HG02943 (cell line): ENCODE measurements at regions not wholly inside any gene's neighbourhood (a gene's known extent, or its start where the extent isn't known, plus 50 kb on each side); places are given as distances from the start of the nearest gene placed in this dataset.
"Not testable (repeated sequence)": the region's sequence is repeated elsewhere in the genome, so short reads cannot be mapped to it uniquely, and the experiment has no call there.

ENCODE experiments used
- ATAC-seq: cut with Tn5 transposase; IDR thresholded peaks from one replicate; pipeline ENCODE4 v1.9.1; 2021; ENCODE audit warnings: mild to moderate bottlenecking, low read depth, moderate library complexity; ENCODE audit not compliant: unreplicated experiment

DNA sequence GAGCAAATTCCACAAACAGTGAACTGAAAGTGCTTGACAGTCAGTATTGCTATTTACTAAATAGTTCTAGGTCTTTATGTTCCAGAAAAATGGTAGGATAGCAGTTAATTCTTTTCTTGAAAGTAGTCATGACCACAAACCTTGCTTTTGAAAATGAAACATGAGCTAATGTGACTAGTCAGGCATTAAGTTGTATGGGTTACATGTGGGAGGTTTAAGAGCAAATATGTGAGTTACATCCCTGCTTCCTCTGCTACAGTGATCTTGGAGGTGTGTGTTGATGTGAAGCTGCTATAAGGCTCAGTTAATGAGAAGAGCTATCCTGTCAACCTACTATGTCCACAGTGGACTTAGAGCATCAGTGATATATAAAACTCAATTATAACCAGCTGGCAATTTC is 741.6 kb downstream of the FSCB start:
- no peak for ATAC-seq

DNA sequence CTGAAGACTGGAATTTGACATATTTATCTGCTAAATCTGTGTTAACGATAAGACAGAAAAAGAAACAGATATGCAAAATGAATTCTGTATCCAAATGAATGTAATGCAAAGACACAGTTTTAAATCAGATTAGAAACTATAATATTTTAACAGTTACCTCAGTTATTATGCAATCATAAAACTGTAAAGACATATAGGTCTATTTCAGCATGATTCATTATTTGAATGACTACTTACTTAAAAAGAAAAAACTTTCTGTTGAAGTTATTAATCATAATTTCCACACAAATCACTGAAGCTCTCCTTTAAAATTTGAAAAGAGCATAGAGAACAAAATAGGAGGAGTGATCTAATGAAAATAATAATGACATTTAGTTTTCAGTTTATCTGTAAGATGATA is 742.6 kb downstream of the FSCB start:
- ATAC-seq = no peak

DNA sequence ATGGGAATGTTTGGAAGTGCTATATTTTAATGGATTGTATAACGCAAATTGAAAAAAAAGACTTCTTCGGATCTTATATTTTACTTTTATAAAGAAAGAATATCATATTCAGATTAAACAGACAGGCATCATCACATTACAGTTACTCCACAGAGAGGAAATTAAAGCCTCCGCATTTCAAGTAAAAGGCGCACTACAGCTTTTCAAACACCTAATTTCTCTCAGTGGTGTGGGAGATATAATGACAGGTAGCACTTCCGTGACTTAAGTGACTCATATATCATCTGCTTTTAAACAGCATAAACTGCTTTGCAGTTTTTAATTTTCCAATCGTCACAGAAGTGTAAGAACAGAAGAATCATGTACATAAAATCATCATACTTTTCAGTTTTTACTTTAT is 751.4 kb downstream of the FSCB start:
- ATAC-seq = no peak

DNA sequence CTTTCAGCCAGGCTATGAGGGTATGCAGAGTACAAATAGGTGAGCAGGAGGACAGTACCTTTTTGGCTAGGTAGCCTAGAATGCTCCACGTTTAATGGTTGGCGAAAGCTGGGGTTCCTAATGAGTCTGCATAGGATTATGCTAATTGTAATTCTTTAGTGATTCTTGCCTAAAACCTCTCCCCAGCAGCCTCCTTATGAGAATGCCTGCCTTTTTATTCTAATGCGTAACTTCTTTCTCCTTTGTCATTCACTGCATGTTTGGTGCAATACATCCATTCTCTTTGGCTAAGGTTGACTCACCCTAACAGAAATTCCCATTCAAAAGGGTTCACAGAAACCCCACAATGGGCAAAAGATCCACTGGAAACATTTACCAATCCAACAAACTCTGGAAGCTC is 752.2 kb downstream of the FSCB start:
- ATAC-seq = no peak

DNA sequence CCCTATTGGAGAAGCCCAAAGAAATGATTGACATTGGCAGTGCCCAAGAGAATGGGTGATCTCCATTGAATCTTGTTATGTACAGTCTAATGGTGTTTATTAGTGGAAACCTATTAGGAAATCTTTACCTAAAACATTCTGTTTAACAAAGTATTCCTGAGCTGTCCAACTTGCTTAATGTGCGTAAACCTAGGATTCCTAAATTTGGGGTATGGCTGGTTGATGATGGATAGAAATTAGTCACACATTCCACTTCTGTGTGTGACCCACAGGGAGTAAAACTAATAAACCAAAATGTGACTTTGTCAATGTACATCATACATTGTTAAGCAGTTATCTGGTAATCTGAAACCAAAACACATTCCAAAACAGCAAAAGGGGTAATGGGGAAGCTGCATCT is 761.3 kb downstream of the FSCB start:
- ATAC-seq = no peak

DNA sequence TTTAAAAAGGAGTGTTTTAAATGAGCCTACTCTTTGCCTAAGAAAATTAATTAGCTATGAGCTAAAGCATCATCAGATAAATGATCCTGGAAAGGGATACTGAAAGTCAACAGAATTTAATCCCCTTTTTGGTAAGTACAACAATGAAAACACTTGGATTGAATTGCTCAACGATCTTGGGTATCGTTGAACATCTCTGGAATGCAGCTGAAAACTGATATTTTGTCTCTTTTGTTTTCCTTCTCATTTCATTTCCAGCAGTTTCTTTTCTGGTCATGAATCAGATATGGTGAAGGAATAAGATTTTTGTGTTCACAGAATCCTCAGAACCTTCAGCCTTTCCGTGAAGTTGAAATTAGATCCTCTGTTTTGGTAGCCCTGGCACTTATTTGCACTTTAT is 771.2 kb downstream of the FSCB start:
- ATAC-seq = no peak

DNA sequence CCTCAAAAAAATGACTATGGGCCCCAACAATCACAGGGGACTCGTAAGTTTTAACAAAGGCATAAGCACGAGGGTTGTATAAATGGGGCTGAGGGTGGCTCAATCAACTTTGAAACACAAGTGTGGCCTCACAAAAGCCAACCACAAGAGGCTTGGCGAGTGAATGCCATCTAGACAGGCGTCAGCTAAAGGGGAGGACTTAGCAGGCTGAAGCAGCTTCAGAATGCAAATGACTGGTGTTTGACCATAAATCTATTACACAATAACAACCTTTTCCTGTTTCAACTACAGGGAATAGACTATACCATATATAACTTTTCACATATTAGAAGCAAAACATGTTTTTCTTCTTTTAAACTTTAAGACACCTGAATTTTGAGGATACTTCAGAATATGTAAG is 777.9 kb downstream of the FSCB start:
- ATAC-seq = no peak

DNA sequence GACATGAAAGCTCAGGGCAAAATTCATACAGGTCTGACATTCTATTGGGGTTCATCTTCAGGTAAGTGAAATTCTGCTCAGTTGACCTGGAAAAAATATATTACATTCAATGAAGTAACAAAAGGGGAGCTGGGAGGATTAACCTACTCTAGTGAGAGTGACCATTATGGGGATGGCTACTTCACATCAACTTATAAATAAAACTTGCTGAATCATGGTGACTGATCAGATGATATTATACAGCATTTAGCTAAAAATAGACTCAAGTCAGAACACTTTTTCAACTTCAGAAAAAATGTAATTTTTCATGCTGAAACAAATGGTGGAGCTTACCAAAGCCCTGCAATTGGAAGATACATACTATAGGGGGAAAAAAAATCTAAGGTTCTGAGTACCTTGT is 800.2 kb downstream of the FSCB start:
- no peak for ATAC-seq

DNA sequence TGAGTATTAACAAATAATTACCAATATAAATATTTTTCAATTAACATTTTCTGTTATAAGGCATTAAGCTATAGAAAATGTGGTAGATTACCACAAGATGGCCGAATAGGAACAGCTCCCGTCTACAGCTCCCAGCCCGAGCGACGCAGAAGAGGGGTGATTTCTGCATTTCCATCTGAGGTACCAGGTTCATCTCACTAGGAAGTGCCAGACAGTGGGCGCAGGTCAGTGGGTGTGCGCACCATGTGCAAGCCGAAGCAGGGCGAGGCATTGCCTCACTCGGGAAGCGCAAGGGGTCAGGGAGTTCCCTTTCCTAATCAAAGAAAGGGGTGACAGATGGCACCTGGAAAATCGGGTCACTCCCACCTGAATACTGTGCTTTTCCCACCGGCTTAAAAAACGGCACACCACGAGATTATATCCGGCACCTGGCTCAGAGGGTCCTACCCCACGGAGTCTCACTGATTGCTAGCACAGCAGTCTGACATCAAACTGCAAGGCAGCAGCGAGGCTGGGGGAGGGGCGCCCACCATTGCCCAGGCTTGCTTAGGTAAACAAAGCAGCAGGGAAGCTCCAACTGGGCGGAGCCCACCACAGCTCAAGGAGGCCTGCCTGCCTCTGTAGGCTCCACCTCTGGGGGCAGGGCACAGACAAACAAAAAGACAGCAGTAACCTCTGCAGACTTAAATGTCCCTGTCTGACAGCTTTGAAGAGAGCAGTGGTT is 808.4 kb downstream of the FSCB start:
- ATAC-seq = not testable (repeated sequence)

DNA sequence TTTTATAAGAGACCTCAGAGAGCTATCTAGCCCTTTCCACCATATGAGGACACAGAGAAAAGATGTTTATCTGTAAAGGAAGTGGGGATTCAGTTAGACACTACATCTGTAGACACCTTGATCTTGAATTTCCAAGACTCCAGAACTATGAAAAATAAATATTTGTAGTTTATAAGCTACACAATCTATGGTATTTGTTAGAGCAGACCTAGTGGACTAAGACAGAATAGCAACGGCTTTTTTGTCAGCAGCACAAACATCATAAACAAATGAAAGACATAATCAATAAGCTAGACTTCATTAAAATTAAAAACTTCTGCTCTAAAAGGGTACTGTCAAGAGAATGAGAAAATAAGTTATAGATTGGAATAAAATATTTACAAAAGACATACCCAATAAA is 810.1 kb downstream of the FSCB start:
- no peak for ATAC-seq

DNA sequence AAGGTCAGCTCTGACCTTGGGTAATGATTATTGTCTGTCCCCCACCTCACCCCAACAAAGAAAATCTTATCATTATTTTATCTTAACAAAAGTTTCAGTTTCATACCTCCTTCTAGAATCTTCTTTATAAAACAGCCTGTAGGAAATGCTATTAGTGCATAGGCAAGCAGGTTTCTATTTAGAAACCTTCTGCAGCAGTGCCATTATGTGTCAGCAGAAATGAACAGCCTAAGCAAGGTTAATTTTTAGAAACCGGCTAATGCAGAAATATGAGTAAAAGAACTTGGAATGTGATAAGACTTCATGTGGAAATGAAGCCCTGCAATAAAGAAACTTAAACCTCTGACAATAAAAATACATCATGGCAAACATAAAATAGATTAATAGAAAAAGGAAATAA is 814.4 kb downstream of the FSCB start:
- no peak for ATAC-seq

DNA sequence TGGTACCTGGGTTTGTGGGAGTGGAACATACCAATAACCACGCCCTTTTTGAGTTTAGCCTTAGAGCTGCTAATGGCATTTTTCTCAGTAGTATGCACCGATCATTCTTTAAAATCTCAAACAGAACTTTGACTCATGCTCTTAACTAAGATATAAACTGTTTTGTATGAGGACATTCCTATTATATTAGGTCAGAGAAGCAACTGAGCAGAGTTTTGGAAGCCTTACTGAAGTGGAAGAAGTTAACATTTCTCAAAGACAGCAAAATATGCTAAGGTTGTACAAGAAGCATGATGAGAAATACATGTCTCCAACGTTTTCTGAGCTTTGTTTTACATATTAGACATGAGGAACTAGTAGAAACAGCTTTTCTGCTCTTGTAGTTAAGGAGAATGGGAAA is 819.2 kb downstream of the FSCB start:
- no peak for ATAC-seq

DNA sequence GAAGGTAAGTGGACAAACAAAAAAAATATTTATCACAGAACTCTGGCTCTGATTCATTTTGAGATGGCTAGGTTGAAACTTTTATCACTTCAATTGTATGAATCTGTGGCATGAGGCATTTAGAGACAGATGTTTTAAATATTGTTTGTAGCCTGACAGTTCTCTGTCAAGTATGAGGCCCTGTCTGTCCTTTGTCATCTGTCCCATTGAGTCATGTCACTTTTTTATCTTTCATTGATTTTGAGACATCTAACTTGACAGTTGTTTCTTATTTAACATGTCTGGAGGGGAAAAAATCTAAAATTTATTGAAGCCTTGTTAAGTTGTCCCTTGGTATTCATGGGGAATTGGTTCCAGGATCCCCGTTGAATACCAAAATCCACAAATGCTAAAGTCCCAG is 829.5 kb downstream of the FSCB start:
- no peak for ATAC-seq

DNA sequence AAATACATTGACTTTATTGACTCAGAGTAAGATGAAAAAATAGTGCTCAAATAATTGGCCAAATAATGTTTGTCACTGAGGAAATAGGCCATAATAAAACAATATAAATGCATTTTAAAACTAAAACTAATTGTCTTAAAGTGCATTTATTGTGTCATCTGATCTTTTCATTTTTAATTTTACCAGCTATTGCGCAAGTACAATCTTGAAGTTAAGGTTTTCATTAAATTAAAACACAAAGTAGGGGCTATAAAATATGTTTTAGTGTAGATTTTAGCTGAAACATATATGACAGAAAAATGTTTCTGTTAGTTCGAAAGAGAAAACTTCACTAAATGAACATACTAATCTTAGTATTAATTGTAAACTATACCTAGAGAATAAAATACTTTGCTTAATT is 832.8 kb downstream of the FSCB start:
- no peak for ATAC-seq

DNA sequence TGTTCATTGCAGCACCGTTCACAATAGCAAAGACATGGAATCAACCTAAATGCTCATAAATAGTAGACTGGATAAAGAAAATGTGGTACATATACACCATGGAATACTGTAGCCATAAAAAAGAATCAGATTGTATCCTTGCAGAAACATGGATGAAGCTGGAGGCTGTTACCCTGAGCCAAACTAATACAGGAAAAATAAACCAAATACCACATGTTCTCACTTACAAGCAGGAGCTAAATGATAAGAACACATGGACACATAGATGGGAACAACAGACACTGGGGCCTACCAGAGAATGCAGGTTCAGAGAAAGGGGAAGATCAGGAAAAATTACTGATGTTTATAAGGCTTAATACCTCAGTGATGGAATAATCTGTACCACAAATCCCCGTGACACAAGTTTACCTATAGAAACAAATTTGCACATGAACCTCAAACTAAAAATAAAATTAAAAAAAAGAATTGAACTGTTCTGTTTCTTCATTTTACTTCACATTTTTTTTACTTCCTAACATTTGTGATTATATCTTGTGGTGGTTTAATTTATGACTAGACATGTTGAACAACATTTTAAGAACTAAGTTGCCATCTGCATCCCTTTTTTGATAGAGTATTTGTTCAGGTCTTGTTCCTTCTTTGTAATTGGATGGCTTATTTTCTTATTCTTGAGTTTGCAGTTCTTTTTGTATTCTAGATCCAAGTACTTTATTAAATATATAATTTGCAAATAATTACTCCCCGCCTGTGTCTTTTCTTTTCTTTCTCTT is 835.2 kb downstream of the FSCB start:
- ATAC-seq = no peak

DNA sequence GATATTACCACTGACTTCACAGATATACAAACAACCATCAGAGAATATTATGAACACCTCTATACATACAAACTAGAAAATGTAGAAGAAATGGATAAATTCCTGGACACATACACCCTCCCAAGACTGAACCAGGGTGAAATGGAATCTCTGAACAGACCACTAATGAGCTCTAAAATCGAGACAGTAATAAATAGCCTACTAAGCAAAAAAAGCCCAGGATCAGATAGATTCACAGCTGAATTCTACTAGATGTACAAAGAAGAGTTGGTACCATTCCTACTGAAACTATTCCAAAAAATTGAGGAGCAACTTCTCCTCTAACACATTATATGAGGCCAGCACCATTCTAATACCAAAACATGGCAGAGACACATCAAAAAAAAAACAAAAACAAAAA is 837.7 kb downstream of the FSCB start:
- no peak for ATAC-seq

DNA sequence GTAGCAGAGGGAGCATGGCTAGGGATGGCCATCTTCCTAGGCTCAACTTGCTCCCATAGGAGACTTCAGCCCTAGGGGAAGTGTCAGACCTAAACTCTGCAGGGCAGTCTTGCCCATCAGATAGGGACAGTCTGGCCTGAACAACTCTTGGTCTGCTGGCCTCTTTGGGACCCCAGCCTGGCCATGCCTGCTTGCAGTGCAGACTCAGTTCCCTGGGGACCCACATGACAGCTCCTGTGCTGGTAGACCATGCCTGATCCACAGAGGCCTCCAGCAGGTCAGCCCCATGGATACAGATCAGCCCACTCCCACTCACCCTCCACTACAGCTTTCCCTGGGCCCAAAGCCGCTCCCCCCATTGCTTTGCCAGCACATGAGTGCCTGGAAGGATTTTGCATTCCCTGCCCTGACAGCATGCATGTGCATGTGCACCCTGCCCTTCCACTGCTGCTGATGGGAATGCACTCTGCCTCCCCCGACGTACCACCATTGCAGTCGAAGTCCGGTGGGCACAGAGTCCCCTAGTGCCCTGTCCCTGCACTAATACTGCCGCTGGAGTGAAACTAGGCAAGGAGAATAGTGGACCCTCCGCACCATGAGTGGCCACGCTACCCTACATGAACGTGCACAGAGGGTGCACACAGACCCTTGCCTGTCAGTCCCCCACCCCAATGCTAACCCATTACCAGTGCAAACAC is 841.4 kb downstream of the FSCB start:
- no peak for ATAC-seq

DNA sequence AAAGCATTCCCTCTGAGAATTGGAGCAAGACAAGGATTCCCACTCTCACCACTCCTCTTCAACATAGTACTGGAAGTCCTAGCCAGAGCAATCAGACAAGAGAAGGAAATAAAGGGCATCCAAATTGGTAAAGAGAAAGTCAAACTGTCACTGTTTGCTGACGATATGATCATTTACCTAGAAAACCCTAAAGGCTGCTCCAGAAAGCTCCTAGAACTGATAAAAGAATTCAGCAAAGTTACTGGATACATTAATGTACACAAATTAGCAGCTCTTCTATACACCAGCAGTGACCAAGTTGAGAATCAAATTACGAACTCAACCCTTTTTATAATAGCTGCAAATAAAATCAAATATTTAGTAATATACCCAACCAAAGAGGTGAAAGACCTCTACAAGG is 851.9 kb downstream of the FSCB start:
- not testable (repeated sequence) for ATAC-seq

DNA sequence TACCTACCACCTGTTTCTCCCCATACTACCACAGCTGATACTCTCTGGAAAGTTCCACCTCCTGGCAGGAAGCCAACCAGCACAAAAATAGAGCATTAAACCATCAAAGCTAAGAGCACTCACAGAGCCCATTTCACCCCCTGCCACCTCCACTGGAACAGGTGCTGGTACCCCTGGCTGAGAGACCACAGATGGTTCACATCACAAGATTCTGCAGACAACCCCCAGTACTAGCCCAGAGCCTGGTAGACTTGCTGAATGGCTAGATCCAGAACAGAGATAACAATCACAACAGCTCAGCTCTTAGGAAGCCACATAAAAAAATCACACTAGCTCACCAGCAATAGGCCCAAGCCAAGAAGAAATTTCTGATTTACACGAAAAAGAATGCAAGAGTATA is 855.2 kb downstream of the FSCB start:
- ATAC-seq = no peak

DNA sequence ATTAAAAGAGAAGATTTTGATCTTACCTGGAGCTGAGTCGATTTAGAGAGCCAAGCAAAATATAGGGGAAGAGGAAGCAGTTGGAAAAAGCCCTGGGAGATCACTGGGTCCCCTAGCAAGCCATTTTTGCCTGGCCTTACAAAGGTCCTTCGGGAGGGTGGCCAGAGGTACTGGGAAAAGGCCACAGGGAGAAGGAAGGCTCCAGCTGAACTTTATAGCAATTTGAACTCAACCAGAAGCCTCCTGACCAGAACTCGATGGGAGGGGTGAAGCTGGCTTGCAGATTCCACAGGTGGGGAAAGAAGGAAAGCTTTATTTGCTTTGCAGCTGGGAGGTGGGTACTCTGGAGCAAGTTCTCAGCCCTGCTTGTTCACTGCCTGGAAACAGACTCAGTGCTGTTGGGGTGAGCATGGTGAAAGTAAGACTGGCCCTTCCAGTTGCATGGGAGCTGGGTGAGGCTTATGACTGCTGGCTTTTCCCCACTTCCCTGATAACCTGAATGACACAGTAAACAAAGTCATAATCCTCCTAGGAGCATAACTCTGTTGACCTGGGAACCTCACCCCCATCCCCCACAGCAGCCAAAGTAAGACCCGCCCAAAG is 855.8 kb downstream of the FSCB start:
- ATAC-seq = no peak

DNA sequence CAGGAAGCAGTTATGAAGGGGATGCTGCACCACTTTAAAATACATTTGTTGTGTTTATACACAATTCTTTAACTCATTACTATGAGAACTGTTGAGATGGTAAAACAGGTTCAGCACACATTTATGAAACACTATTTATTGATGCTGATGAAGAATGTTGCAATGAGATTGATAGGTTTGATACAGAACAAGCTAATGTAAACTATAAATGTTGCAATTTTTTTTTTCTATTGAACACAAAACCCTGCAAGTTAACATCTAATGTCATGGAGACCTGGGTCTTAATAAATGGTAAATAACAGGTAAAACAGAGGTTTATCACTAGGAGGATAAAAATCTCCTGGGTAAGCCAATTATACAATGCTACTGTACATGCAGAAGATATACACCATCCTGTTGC is 857.6 kb downstream of the FSCB start:
- no peak for ATAC-seq
